Cerebellar cortex (tissue), 1 donor: ENCODE measurements at regions not wholly inside any gene's neighbourhood (a gene's known extent, or its start where the extent isn't known, plus 50 kb on each side); places are given as distances from the start of the nearest gene placed in this dataset.

Source experiments
- DNase-seq: peaks from one replicate; pipeline ENCODE4 v3.0.0-alpha.2; 2015; ENCODE audit warnings: low spot score

- no peak for DNase-seq
Observed at GRCh38 chr16:63365649-63366304, 1329.5 kb upstream of the CDH8 start.

- DNase-seq: no peak
Observed at GRCh38 chr16:63363738-63364137, 1327.5 kb upstream of the CDH8 start.

GRCh38 chr16:63361032-63361624 lies 1324.9 kb upstream of the CDH8 start:
- DNase-seq: peak; percentile 66

- DNase-seq: no peak
Observed at GRCh38 chr16:63349961-63350360, 1313.7 kb upstream of the CDH8 start.

- no peak for DNase-seq
Observed at GRCh38 chr16:63346000-63346399, 1309.8 kb upstream of the CDH8 start.

GRCh38 chr16:63337264-63337663 lies 1301.0 kb upstream of the CDH8 start:
- DNase-seq: no peak

GRCh38 chr16:63331111-63331510 lies 1294.9 kb upstream of the CDH8 start:
- no peak for DNase-seq

- DNase-seq: no peak
Observed at GRCh38 chr16:63326736-63327339, 1290.6 kb upstream of the CDH8 start.

- DNase-seq: no peak
Observed at GRCh38 chr16:63323722-63324705, 1287.8 kb upstream of the CDH8 start.

- DNase-seq: no peak
Observed at GRCh38 chr16:63323055-63323454, 1286.8 kb upstream of the CDH8 start.

- DNase-seq: no peak
Observed at GRCh38 chr16:63315229-63315628, 1279.0 kb upstream of the CDH8 start.

- no peak for DNase-seq
Observed at GRCh38 chr16:63312346-63312745, 1276.1 kb upstream of the CDH8 start.

GRCh38 chr16:63311313-63311712 lies 1275.1 kb upstream of the CDH8 start:
- DNase-seq: no peak

GRCh38 chr16:63302811-63303210 lies 1266.6 kb upstream of the CDH8 start:
- no peak for DNase-seq

GRCh38 chr16:63301349-63301748 lies 1265.1 kb upstream of the CDH8 start:
- DNase-seq: no peak

GRCh38 chr16:63298993-63299392 lies 1262.8 kb upstream of the CDH8 start:
- DNase-seq: no peak

- DNase-seq: no peak
Observed at GRCh38 chr16:63292036-63292435, 1255.8 kb upstream of the CDH8 start.

GRCh38 chr16:63289834-63290460 lies 1253.7 kb upstream of the CDH8 start:
- DNase-seq: peak; percentile 27

GRCh38 chr16:63287401-63287800 lies 1251.2 kb upstream of the CDH8 start:
- no peak for DNase-seq

GRCh38 chr16:63283721-63284120 lies 1247.5 kb upstream of the CDH8 start:
- no peak for DNase-seq

- DNase-seq: no peak
Observed at GRCh38 chr16:63244631-63245030, 1208.4 kb upstream of the CDH8 start.

- no peak for DNase-seq
Observed at GRCh38 chr16:63241497-63242028, 1205.3 kb upstream of the CDH8 start.
